ENCODE measurements at regions not wholly inside any gene's neighbourhood (a gene's known extent, or its start where the extent isn't known, plus 50 kb on each side); places are given as distances from the start of the nearest gene placed in this dataset.

DNA sequence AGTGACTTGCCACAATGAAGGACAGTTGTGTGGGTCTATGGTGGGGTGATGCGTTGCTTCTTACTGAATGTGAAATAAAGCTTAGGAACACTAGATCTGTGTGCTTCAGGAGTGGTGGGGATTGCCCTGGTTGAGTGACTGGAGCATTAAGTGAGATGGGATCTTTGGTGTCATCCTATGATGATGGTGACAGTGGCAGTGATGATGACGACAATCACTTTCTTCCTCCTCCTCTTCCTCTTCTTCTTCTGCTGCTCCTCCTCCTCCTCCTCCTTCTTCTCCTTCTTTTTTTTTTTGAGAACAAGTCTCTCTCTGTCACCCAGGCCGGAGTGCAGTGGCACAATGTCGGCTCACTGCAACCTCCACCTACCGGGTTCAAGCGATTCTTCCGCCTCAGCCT is 396.8 kb downstream of the SEC14L1 start:
- POLR2A ChIA-PET = no interaction called here

GRCh38 chr17:77540531-77540930 is 399.8 kb downstream of the SEC14L1 start:
- H3K27ac Mint-ChIP-seq = no peak overlapping the region
- peaks cover under 1% of the 10 kb centered on the region for H3K9me3 Mint-ChIP-seq
- no peak for TF ChIP-seq ZNF671 (CRISPR knock-in tag; IDR thresholded peaks at IDR 0.05)
- TF ChIP-seq GTF2I (CRISPR knock-in tag; conservative IDR thresholded peaks at IDR 0.05) = no peak
- TF ChIP-seq ZNF425 (CRISPR knock-in tag; conservative IDR thresholded peaks at IDR 0.05) = no peak
- TF ChIP-seq, protein P1, sequence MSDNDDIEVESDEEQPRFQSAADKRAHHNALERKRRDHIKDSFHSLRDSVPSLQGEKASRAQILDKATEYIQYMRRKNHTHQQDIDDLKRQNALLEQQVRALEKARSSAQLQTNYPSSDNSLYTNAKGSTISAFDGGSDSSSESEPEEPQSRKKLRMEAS (CRISPR knock-in tag; IDR thresholded peaks at IDR 0.05) = no peak
- no peak for TF ChIP-seq FOXP1 (CRISPR knock-in tag; IDR thresholded peaks at IDR 0.05; ENCODE audit: borderline replicate concordance)
- no peak for TF ChIP-seq CREB1 (CRISPR knock-in tag; IDR thresholded peaks at IDR 0.05)
- TF ChIP-seq, protein P2, sequence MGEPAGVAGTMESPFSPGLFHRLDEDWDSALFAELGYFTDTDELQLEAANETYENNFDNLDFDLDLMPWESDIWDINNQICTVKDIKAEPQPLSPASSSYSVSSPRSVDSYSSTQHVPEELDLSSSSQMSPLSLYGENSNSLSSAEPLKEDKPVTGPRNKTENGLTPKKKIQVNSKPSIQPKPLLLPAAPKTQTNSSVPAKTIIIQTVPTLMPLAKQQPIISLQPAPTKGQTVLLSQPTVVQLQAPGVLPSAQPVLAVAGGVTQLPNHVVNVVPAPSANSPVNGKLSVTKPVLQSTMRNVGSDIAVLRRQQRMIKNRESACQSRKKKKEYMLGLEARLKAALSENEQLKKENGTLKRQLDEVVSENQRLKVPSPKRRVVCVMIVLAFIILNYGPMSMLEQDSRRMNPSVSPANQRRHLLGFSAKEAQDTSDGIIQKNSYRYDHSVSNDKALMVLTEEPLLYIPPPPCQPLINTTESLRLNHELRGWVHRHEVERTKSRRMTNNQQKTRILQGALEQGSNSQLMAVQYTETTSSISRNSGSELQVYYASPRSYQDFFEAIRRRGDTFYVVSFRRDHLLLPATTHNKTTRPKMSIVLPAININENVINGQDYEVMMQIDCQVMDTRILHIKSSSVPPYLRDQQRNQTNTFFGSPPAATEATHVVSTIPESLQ (CRISPR knock-in tag; IDR thresholded peaks at IDR 0.05) = no peak
- H3K27me3 Mint-ChIP-seq (ENCODE audit: low read depth) = peaks cover 15% of the 10 kb centered on the region
- H3K36me3 Mint-ChIP-seq = peaks cover under 1% of the 10 kb centered on the region; the same call in 1 of the 2 replicates
- ChIA-PET CTCF (interaction anchor here (0.5 to 2.4 kb wide), 8 partner anchors 12 to 479 kb away, joined by 3 to 11 read pairs (median 3); no protein-coding TSS in a partner anchor), POLR2A (no interaction called here)
- DNase-seq (ENCODE audit: low spot score) = no peak
- peaks cover 43% of the 10 kb centered on the region for H3K4me1 Mint-ChIP-seq
- no peak overlapping the region for H3K4me3 Mint-ChIP-seq
- ATAC-seq = no peak

More for the DNA sequence above, 396.8 kb downstream of the SEC14L1 start:
- Mint-ChIP-seq H3K36me3 (peaks cover 9% of the 10 kb centered on the region), H3K27ac (no peak overlapping the region), H3K9me3 (peaks cover 13% of the 10 kb centered on the region), H3K27me3 (ENCODE audit: low read depth) (peaks cover 13% of the 10 kb centered on the region), H3K4me1 (peaks cover 30% of the 10 kb centered on the region), H3K4me3 (no peak overlapping the region)
- no peak for DNase-seq (ENCODE audit: low spot score)
- no peak for TF ChIP-seq CTCF (IDR thresholded peaks at IDR 0.05)
- TF ChIP-seq JUN (CRISPR knock-in tag; IDR thresholded peaks at IDR 0.05) = no peak
- TF ChIP-seq SMAD4 (CRISPR knock-in tag; IDR thresholded peaks at IDR 0.05) = no peak
- TF ChIP-seq MYBL2 (CRISPR knock-in tag; IDR thresholded peaks at IDR 0.05) = no peak
- TF ChIP-seq PRRX2 (CRISPR knock-in tag; IDR thresholded peaks at IDR 0.05) = no peak
- no peak for TF ChIP-seq ZNF416 (CRISPR knock-in tag; IDR thresholded peaks at IDR 0.05)
- no peak for TF ChIP-seq ZNF232 (CRISPR knock-in tag; IDR thresholded peaks at IDR 0.05)
- ATAC-seq = no peak
- CTCF ChIA-PET = no interaction called here

DNA sequence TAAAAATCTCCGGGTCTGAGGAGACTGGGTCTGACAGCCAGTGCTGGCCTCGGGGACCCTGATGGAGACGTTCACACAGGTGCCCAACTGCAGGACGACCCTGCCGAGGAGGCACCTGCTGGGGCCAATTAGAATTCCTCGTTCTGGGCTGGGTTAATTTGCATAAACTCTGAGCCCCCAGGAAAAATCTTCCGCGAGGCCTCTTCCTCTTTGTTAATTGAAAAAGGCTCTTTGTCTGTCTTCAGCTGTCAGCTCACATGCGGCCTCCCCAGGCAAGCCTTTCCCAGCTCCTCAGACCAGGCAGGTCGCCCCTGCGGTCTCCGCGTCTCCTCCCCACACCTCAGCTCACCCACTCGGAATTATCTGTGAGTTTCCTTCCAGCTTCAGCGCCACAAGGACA is 400.2 kb downstream of the SEC14L1 start:
- ATAC-seq (peak; percentile 27), DNase-seq (ENCODE audit: low spot score) (peak; percentile 37)
- no peak for TF ChIP-seq TP53 (CRISPR knock-in tag; IDR thresholded peaks at IDR 0.05)
- TF ChIP-seq CREB1 (CRISPR knock-in tag; IDR thresholded peaks at IDR 0.05) = no peak
- no peak for TF ChIP-seq RORB (CRISPR knock-in tag; IDR thresholded peaks at IDR 0.05)
- no peak for TF ChIP-seq NR2C2 (CRISPR knock-in tag; IDR thresholded peaks at IDR 0.05)
- TF ChIP-seq, protein P3, sequence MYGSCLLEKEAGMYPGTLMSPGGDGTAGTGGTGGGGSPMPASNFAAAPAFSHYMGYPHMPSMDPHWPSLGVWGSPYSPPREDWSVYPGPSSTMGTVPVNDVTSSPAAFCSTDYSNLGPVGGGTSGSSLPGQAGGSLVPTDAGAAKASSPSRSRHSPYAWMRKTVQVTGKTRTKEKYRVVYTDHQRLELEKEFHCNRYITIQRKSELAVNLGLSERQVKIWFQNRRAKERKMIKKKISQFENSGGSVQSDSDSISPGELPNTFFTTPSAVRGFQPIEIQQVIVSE (CRISPR knock-in tag; IDR thresholded peaks at IDR 0.05; ENCODE audit: borderline replicate concordance) = no peak
- TF ChIP-seq, protein P4, sequence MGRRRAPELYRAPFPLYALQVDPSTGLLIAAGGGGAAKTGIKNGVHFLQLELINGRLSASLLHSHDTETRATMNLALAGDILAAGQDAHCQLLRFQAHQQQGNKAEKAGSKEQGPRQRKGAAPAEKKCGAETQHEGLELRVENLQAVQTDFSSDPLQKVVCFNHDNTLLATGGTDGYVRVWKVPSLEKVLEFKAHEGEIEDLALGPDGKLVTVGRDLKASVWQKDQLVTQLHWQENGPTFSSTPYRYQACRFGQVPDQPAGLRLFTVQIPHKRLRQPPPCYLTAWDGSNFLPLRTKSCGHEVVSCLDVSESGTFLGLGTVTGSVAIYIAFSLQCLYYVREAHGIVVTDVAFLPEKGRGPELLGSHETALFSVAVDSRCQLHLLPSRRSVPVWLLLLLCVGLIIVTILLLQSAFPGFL (CRISPR knock-in tag; IDR thresholded peaks at IDR 0.05; ENCODE audit: borderline replicate concordance) = no peak
- TF ChIP-seq, protein P1 (CRISPR knock-in tag; IDR thresholded peaks at IDR 0.05) = peak; percentile 72; the same call in 1 of the 2 replicates
- no peak for TF ChIP-seq ZNF121 (CRISPR knock-in tag; IDR thresholded peaks at IDR 0.05)
- Mint-ChIP-seq H3K36me3 (peaks cover 4% of the 10 kb centered on the region; the same call in 1 of the 2 replicates), H3K9me3 (peaks cover 5% of the 10 kb centered on the region), H3K4me1 (peaks cover 42% of the 10 kb centered on the region), H3K4me3 (peak overlapping the region; percentile 51), H3K27ac (peak overlapping the region; percentile 51; the same call in 1 of the 2 replicates), H3K27me3 (ENCODE audit: low read depth) (peaks cover 20% of the 10 kb centered on the region)
- ChIA-PET POLR2A (no interaction called here), CTCF (interaction anchor here (0.6 to 2.4 kb wide), 8 partner anchors 13 to 478 kb away, joined by 3 to 11 read pairs (median 3); no protein-coding TSS in a partner anchor)

Measured in WTC11 (cell line).